Chondrocyte (in vitro differentiated cells): ENCODE measurements at regions not wholly inside any gene's neighbourhood (a gene's known extent, or its start where the extent isn't known, plus 50 kb on each side); places are given as distances from the start of the nearest gene placed in this dataset.

Experiments used
- DNase-seq: peaks from one replicate; pipeline ENCODE4 v3.0.0; 2021; ENCODE audit warnings: mixed read lengths, low spot score
- H3K27ac Mint-ChIP-seq: one replicate; pipeline ENCODE4 v1.8.0; 2021; ENCODE audit warnings: mild to moderate bottlenecking, moderate library complexity, mixed read lengths; ENCODE audit not compliant: unreplicated experiment
- H3K27me3 Mint-ChIP-seq: 2 replicates; pipeline ENCODE4 v1.8.0; 2021; ENCODE audit warnings: low read depth, mixed read lengths
- H3K36me3 Mint-ChIP-seq: 2 replicates; pipeline ENCODE4 v1.8.0; 2021; ENCODE audit warnings: low read depth, mixed read lengths
- H3K4me1 Mint-ChIP-seq: 2 replicates; pipeline ENCODE4 v1.8.0; 2021; ENCODE audit warnings: low read depth, mild to moderate bottlenecking, mixed read lengths
- H3K4me3 Mint-ChIP-seq: one replicate; pipeline ENCODE4 v1.8.0; 2021; ENCODE audit warnings: mild to moderate bottlenecking, moderate library complexity, mixed read lengths; ENCODE audit not compliant: unreplicated experiment
- H3K9me3 Mint-ChIP-seq: 2 replicates; pipeline ENCODE4 v1.8.0; 2021; ENCODE audit warnings: low read depth, mixed read lengths
- CTCF ChIP-seq: fragments of 200-600 bp; sonication (generic); IDR thresholded peaks from 2 replicates; pipeline ENCODE4 v1.5.0; 2021; ENCODE audit warnings: antibody characterized with exemption, mild to moderate bottlenecking, moderate library complexity

DNA sequence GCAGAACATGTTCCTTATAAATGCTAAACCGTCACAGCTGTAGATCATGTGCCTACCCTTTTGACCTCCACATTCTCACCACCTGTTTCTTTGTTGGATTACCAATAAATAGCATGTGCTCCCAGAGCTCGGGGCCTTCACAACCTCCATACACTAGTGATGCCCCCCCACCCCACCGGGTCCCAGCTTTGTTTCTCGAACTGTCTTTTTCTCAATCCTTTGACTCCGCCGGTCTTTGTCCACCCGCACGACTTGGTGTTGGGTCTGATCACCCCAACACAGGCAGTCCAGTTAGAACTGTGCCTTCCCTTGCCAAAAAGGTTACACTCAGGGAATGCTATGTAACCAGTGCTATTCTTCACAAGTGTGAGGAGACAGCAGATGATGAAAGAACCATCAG, 485.9 kb upstream of the C9orf72 start:
- H3K27ac Mint-ChIP-seq: no peak overlapping the region
- H3K4me3 Mint-ChIP-seq: no peak overlapping the region
- peak; percentile 63 for DNase-seq
- no peaks in the 10 kb centered on the region for H3K4me1 Mint-ChIP-seq
- peaks cover 2% of the 10 kb centered on the region for H3K27me3 Mint-ChIP-seq
- H3K36me3 Mint-ChIP-seq: no peaks in the 10 kb centered on the region
- peaks cover 11% of the 10 kb centered on the region for H3K9me3 Mint-ChIP-seq
- TF ChIP-seq CTCF: no peak

DNA sequence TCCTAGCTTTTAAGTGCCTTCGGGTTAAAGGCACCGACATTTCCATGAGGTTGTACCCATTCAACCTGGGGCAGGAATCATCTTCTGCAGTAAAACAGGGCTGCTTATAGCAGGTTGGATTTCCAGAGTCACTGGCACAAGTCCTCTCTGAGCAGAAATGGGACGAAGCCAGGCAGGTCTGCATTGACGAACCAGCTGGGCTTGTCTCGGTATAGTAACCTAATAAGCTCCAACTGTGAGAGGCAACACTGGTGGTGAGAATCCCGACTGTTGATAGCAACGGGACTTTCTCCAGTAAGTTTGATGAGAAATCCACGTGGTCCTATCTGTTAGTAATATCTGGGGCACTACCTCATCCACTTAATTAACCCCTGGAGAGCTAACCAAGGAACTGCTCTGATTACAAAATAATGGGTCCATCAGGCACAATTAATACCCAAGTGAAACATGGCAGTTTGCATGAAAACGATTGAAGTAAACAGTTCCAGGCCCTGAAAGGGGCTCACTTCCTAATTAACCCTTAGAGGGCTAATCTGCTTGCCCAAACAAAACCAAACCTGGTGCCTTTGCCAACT, 491.0 kb upstream of the C9orf72 start:
- Mint-ChIP-seq H3K27me3 (peaks cover 2% of the 10 kb centered on the region), H3K36me3 (no peaks in the 10 kb centered on the region), H3K4me3 (no peak overlapping the region), H3K27ac (no peak overlapping the region), H3K9me3 (peaks cover under 1% of the 10 kb centered on the region), H3K4me1 (no peaks in the 10 kb centered on the region)
- DNase-seq: no peak
- TF ChIP-seq CTCF: no peak

DNA sequence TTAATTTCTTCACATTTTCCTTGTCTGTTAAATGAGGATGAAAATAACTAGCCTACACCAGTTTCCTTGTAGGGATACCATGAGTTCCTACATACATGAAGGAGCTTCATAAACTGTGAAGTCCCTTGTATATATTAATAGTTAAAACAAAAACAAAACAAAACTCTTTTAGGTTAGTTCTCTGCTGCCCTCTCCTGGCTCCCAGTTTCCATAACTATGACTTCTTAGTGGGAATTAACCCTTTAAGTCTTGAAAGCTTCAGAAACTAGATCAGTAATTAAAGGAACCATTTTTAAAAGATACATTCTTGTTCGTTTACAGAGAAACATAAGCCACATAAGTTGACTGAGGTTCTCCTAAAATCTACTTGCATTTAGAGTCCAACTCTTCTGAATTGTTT, 500.0 kb upstream of the C9orf72 start:
- Mint-ChIP-seq H3K9me3 (no peaks in the 10 kb centered on the region), H3K27ac (no peak overlapping the region), H3K36me3 (no peaks in the 10 kb centered on the region), H3K4me3 (no peak overlapping the region), H3K27me3 (peaks cover 8% of the 10 kb centered on the region), H3K4me1 (no peaks in the 10 kb centered on the region)
- DNase-seq: no peak
- peak; percentile 90 for TF ChIP-seq CTCF

- Mint-ChIP-seq H3K4me1 (no peaks in the 10 kb centered on the region), H3K36me3 (no peaks in the 10 kb centered on the region), H3K27ac (no peak overlapping the region), H3K4me3 (no peak overlapping the region), H3K27me3 (peaks cover 15% of the 10 kb centered on the region), H3K9me3 (no peaks in the 10 kb centered on the region)
- TF ChIP-seq CTCF: no peak
- no peak for DNase-seq
Observed at GRCh38 chr9:28079677-28080076, 506.4 kb upstream of the C9orf72 start.

DNA sequence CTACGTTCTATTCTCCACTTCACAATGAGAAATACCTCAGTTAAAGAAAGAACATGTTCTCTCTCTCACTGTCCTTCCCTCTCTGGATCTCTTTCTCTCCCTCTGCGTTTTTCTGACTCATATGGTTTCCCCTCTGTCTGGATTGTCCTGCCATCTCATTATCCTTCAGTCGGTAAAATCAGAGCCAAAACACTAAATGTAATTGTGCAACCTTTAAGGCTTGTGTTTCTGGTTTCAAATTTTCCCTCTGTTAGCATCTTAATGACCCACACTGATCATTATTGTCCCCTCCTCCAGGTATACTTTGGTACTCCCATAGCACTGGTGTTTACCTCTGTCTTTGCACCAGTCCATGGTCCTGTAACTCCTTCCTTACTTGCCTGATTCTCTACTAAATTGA, 509.4 kb upstream of the C9orf72 start:
- H3K9me3 Mint-ChIP-seq: no peaks in the 10 kb centered on the region
- H3K27me3 Mint-ChIP-seq: peaks cover 7% of the 10 kb centered on the region
- no peak overlapping the region for H3K4me3 Mint-ChIP-seq
- TF ChIP-seq CTCF: no peak
- DNase-seq: no peak
- no peaks in the 10 kb centered on the region for H3K36me3 Mint-ChIP-seq
- no peak overlapping the region for H3K27ac Mint-ChIP-seq
- no peaks in the 10 kb centered on the region for H3K4me1 Mint-ChIP-seq
